SJCRH30 (cell line): ENCODE measurements at regions not wholly inside any gene's neighbourhood (a gene's known extent, or its start where the extent isn't known, plus 50 kb on each side); places are given as distances from the start of the nearest gene placed in this dataset.
"Not testable (repeated sequence)": the region's sequence is repeated elsewhere in the genome, so short reads cannot be mapped to it uniquely, and the experiment has no call there.

Experiments
- DNase-seq, 2 experiments: peaks; one replicate each; pipeline ENCODE4 v3.0.0-alpha.2; 2015 to 2020
- H3K27ac ChIP-seq: fragments of 250-450 bp; sonication (Bioruptor Pico); 2 replicates; pipeline ENCODE4 v1.5.1; 2020; ENCODE audit warnings: mild to moderate bottlenecking, moderate library complexity
- H3K27me3 ChIP-seq: fragments of 250-450 bp; sonication (Bioruptor Pico); 2 replicates; pipeline ENCODE4 v1.5.1; 2020; ENCODE audit warnings: mild to moderate bottlenecking, moderate library complexity
- H3K36me3 ChIP-seq: fragments of 250-450 bp; sonication (Bioruptor Pico); 2 replicates; pipeline ENCODE4 v1.5.1; 2020; ENCODE audit warnings: mild to moderate bottlenecking, moderate library complexity
- H3K4me1 ChIP-seq: fragments of 250-450 bp; sonication (Bioruptor Pico); 2 replicates; pipeline ENCODE4 v1.5.1; 2020; ENCODE audit warnings: mild to moderate bottlenecking, moderate library complexity
- H3K4me3 ChIP-seq: fragments of 250-450 bp; sonication (Bioruptor Pico); 2 replicates; pipeline ENCODE4 v1.5.1; 2020; ENCODE audit warnings: mild to moderate bottlenecking, moderate library complexity
- H3K9me3 ChIP-seq: fragments of 250-450 bp; sonication (Bioruptor Pico); replicated peaks from 2 replicates; pipeline ENCODE4 v1.5.1; 2020; ENCODE audit warnings: mild to moderate bottlenecking, moderate library complexity

GRCh38 chr17:43289670-43290069, 55.9 kb upstream of the RNU2-1 start:
- H3K4me3 ChIP-seq, H3K27ac ChIP-seq, H3K27me3 ChIP-seq, H3K36me3 ChIP-seq, H3K9me3 ChIP-seq, DNase-seq, H3K4me1 ChIP-seq: not testable (repeated sequence)

DNA sequence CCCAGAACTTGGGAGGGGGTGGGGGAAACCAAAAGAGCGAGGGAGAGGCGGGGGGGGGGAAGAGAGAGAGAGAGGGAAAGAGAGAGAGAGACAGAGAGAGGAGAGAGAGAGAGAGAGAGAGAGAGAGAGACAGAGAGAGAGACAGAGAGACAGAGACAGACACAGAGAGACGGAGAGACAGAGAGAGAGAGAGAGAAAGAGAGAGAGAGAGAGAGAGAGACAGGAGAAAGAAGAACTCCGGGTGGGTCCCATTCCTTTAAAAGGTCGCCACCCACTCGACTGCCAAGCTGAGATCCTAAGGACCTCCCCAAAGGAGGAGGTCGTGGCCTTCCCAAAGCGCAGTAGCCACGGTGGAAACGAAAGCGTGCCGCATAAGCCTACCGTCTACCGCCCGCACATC, 49.8 kb upstream of the RNU2-1 start:
- H3K4me3 ChIP-seq, H3K27ac ChIP-seq, H3K9me3 ChIP-seq, H3K27me3 ChIP-seq, H3K4me1 ChIP-seq, H3K36me3 ChIP-seq: not testable (repeated sequence)
- peak in 1 of 2 experiments; percentile 2 for DNase-seq
